GM12891 (cell line): ENCODE measurements at regions not wholly inside any gene's neighbourhood (a gene's known extent, or its start where the extent isn't known, plus 50 kb on each side); places are given as distances from the start of the nearest gene placed in this dataset.

Source experiments
- DNase-seq: peaks from one replicate; pipeline ENCODE4 v3.0.0; 2011; ENCODE audit warnings: low spot score; ENCODE audit not compliant: insufficient read length
- FAIRE-seq: peaks from 2 replicates; lab custom pipeline; 2011; peaks lifted over from hg19 to GRCh38; lab: Jason Lieb, UNC
- PAX5 ChIP-seq: IDR thresholded peaks from 2 replicates; pipeline ENCODE4 v1.6.1; 2011; ENCODE audit warnings: low read length, moderate library complexity, mild to moderate bottlenecking; ENCODE audit not compliant: insufficient read depth, severe bottlenecking
- POLR2A ChIP-seq: IDR thresholded peaks from 2 replicates; pipeline ENCODE4 v1.6.1; 2011; ENCODE audit warnings: low read depth, low read length, control low read depth
- POLR2AphosphoS5 ChIP-seq: IDR thresholded peaks from 2 replicates; pipeline ENCODE4 v1.6.1; 2011; ENCODE audit warnings: low read depth, low read length, control low read depth
- POU2F2 ChIP-seq: IDR thresholded peaks from 2 replicates; pipeline ENCODE4 v1.6.1; 2011; ENCODE audit warnings: low read depth, mild to moderate bottlenecking, control low read depth, low read length, moderate library complexity
- SPI1 ChIP-seq: IDR thresholded peaks from 2 replicates; pipeline ENCODE4 v1.6.1; 2011; ENCODE audit warnings: low read depth, low read length, control low read depth
- TAF1 ChIP-seq: IDR thresholded peaks from 2 replicates; pipeline ENCODE4 v1.6.1; 2011; ENCODE audit warnings: low read depth, low read length, control low read depth

DNA sequence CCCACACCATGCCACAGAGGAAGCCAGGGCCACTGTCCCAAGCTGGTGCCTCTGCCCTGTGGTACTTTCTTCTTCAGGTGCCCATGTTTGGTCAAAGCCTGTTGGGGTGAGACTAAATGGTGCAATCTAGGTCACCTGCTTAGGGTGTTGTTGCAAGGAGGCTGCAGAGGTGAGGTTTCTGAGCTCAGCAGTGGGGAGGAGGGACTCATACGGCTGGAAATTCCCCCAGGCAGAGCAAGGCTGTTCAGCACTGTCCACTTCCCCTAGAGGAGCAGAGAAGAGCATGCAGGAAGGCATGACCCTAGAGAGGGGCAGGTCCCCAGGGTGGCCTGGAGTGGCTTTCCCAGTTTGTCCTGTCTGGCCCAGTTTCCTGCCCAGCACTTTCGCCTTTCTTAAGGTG is 211.0 kb downstream of the HAUS1 start:
- TF ChIP-seq POU2F2 (no peak), TAF1 (no peak), PAX5 (no peak), SPI1 (no peak), POLR2A (no peak), POLR2AphosphoS5 (no peak)
- FAIRE-seq (no peak), DNase-seq (no peak)

DNA sequence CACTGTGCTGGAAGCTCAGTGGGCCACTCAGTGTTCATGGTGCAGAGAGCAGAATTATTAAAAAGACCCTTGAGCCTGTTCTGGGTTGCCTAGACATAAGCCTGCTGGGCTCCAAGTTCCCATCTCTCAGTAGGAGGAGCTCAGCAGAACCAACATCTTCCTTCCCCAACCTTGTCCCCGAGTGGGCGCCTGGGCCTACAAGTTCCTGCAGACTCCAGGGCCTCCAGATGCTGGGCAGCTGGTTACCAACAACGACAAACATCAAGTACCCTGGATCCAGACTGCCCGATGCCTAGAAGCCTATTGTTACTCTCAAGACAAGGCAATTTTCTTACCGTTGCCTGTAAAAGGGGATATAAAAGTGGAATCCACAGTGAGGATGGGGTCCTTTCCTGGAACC is 214.2 kb downstream of the HAUS1 start:
- TF ChIP-seq TAF1 (no peak), PAX5 (no peak), POU2F2 (no peak), POLR2AphosphoS5 (no peak), SPI1 (no peak), POLR2A (no peak)
- FAIRE-seq, result no peak
- DNase-seq, result no peak

DNA sequence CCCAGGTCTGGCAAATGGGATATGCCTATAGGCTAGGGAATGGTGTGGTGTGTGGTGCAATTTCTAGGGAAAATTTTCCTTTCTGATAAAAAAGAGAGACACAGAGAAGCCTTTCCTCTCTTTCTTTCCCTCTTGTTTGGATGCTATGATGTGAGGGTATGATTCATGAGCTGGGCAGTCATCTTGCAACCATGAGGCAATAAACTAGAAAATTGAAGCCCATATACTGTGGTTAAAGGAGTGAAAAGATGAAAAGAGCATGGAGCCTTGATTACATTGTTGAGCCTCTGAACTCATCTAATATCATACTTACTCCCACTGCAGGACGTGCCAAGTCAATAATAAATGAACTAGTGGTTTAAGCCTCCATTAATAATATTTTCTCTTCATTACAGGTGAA is 215.6 kb downstream of the HAUS1 start:
- no peak for FAIRE-seq
- TF ChIP-seq POU2F2 (no peak), POLR2AphosphoS5 (no peak), SPI1 (no peak), TAF1 (no peak), POLR2A (no peak), PAX5 (no peak)

DNA sequence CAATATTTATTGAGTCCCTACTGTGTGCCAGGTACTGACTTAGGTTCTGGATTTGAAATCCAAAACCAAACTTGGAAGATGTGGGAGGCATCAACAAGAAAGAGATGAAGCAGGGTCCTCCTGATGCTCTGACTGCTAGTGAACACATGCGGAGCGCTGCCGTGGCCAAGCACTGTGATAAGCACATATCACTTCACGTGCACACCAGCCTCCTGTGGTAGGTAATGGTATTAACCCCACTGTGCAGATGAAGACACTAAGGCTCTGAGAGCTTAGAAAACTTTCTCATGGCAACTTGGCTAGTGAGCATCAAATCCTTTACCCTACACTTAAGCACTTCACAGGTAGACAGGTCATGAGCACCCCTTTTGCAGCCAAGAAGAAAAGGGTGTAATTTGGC is 216.1 kb downstream of the HAUS1 start:
- no peak for DNase-seq
- no peak for TF ChIP-seq POLR2AphosphoS5
- TF ChIP-seq TAF1, result no peak
- TF ChIP-seq POLR2A, result no peak
- no peak for TF ChIP-seq POU2F2
- TF ChIP-seq PAX5, result no peak
- TF ChIP-seq SPI1, result no peak
- no peak for FAIRE-seq

More for the DNA sequence above, 215.6 kb downstream of the HAUS1 start:
- DNase-seq, result no peak

DNA sequence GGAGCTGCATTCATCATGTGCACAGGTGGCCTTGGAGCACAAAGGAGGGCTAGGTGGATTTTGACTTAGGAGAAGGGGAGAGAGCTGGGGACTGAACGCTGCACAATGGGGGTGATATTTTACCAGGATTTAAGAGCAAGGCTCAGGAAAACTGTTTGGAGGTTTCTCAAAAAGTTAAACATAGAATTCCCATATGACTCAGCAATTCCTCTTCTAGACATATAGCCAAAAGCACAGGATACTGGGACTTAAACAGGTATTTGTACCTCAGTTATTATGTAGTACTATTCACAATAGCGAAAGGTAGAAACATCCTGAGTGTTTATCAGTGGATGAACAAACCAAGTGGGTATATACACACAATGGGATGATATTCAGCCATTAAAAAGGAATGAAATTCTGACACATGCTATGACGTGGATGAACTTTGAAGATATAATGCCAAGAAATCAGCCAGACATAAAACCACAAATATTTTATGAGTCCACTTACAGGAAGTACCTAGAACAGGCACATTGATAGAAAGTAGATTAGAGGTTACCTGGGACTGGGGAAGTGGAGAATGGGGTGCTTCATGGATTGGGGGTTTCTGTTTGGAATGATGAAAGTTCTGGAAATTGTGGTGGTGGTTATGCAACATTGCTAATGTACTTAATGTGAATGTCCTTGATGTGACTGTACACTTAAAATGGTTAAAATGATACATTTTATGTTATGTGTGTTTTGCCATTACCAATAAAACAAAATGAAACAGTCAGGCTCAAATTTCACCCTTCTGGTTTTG is 216.9 kb downstream of the HAUS1 start:
- FAIRE-seq (no peak), DNase-seq (no peak)
- TF ChIP-seq SPI1 (no peak), PAX5 (no peak), TAF1 (no peak), POU2F2 (no peak), POLR2A (no peak), POLR2AphosphoS5 (no peak)

DNA sequence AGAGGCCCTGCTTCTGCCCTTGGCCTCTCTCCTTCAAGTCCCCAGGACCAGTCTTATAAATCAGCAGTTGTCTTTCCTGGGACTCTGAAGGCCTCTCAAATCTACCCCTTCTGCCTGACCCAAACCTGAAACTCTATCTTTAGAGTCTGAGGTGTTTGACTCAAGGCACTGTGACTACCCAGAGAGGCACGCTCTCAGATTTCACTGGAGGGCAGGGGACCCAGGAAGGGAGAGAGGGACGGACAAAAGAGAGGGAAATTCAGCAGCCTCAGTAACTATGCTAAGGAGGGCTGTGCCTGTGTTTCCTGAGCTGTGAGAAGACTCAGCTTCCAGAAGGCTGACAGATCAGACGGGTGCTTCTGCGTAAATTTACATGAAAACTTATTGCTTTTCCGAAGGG is 217.8 kb downstream of the HAUS1 start:
- TF ChIP-seq POLR2A (no peak), PAX5 (no peak), TAF1 (no peak), SPI1 (no peak), POLR2AphosphoS5 (no peak), POU2F2 (no peak)
- DNase-seq (no peak), FAIRE-seq (no peak)

DNA sequence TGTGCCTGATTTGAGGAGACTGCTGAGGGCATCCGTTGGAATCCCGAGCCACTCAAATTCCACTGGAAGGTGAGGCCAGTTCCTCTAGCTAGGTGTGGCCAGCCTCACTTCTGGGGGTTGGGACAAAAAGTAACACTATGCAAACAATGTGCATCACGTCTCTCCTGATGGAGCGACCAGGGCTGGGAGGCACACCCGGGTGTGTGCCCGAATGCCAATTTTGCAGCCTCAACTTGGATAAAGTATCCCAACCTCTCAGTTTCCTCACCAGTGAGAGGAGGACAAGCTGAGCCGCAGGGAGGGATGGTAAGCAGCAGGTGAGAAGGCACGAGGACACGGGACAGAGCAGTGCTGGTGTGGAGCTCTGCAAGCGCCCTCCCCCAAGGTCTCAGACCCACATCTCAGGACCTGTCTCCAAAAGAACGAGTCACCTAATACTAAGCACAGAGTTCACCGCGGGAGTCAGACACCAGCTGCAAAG is 218.3 kb downstream of the HAUS1 start:
- TF ChIP-seq TAF1 (no peak), POLR2AphosphoS5 (no peak), POU2F2 (no peak), SPI1 (no peak), PAX5 (no peak)
- FAIRE-seq, result no peak
- no peak for DNase-seq

DNA sequence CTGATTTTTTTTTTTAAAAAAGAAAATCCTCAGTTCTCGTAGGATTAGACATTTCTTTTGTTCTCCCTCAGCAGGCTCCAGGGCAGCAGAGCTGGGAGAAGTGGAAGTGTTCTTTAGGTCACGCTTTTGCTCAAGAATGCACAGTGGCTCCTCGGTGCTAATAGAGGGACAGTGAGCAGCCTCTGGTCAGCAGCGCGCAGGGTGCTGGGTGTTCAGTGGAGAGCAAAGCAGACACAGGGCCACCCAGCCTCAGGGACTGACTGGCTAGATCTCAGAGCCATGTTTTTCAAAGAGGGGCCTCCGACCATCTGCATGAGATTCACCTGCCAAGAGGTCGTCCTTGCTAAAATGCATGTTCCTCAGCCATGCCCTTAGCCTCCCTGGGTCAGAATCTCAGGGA is 218.8 kb downstream of the HAUS1 start:
- TF ChIP-seq POLR2AphosphoS5 (no peak), POU2F2 (no peak), SPI1 (no peak), POLR2A (no peak), PAX5 (no peak), TAF1 (no peak)
- FAIRE-seq (no peak), DNase-seq (no peak)

DNA sequence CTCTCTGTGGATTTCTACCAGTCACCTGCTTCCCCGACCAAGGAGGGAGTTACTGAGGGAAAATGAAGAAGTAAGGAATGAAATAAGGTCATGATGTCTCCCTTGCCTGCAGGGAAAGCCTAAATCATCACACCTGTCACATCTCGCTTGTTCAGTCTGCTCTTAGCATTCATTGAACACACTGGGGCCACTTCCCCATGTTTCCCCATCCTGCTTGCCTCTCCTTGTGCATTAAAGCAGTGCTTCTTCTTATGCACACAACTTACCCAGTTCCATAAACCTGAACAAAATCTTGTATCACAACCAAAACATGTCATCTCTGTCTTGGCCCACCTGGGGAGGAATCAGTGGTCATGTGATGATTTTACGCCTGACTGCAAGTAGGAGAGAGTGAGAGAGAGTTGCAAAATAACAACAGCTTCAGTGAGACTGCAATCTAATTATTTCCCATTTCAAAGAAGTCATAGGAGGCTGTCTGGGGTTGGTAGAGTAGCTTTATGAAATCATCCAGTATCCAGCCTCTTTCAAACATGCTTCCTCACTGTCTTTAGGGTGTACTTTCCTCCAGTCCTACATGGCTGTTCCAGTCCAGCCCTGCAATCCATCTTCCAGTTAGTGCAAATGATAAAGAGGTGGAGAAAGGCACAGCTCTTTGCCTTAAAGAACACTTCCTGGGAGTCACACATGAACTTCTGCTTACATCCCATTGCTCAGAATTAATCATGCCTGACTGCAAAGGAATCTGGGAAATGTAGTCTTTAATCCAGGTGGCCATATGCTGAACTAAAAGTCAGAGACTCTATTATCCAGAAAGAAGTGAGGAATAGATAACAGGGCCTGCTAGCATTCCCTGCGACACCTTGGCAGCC is 220.1 kb downstream of the HAUS1 start:
- no peak for DNase-seq
- TF ChIP-seq POU2F2 (no peak), TAF1 (no peak), POLR2A (no peak)
- FAIRE-seq, result peak; percentile 71

DNA sequence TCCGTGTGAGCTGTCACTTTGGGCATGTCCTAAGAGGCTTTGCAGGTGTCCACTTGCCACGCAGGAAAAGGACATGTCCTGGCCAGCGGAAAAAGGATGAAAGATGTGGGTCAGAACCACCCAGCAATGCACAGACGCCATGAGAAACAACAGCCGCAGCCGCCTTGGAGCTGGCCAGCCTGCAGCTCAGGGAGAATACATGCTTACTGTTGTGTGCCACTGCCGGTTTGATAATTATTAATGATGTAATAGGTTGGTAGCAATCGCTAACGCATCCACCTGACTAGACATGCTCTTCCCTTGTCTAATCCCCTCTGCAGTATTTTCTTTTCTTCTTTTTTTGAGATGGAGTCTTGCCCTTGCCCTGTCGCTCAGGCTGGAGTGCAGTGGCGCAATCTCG is 221.7 kb downstream of the HAUS1 start:
- no peak for FAIRE-seq
- no peak for TF ChIP-seq POLR2AphosphoS5
- no peak for TF ChIP-seq SPI1
- TF ChIP-seq POU2F2, result no peak
- no peak for TF ChIP-seq PAX5
- TF ChIP-seq TAF1, result no peak
- TF ChIP-seq POLR2A, result no peak
- no peak for DNase-seq
